Esophagus squamous epithelium (tissue), 4 donors: ENCODE measurements at regions not wholly inside any gene's neighbourhood (a gene's known extent, or its start where the extent isn't known, plus 50 kb on each side); places are given as distances from the start of the nearest gene placed in this dataset.

ENCODE experiments used
- POLR2A ChIP-seq, 4 donors: fragments of 450-650 bp; IDR thresholded peaks; one replicate each; pipeline ENCODE4 v1.6.1; 2017; ENCODE audit warnings: antibody characterized with exemption in 4 of 4, mild to moderate bottlenecking in 4 of 4, moderate library complexity in 3 of 4
- TF ChIP-seq, protein P1 (sequence below), 6 experiments: fragments of 450-650 bp in 4 of 6; fragments of 200-600 bp in 2 of 6; sonication (generic) in 2 of 6; IDR thresholded peaks; one replicate each; pipeline ENCODE4 v1.5.1; 2016 to 2019; ENCODE audit warnings: antibody characterized with exemption in 6 of 6, mild to moderate bottlenecking in 4 of 6, moderate library complexity in 4 of 6

DNA sequence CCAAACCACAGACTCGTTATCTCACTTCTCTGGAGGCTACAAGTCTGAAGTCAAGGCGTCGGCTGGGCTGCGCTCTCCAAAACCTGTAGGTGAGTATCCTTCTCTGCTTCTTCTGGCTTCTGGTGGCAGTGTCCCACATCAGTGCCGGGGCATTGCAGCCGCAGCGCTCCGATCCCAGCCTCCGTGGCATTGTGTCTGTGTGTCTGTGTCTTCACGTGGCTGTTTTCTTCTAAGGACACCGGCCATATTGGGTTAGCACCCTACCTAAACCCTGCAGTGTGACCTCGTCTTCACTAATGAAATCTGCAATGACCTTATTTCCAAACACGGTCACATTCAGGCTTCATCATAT lies 584.9 kb upstream of the COBL start:
- TF ChIP-seq, protein P1, sequence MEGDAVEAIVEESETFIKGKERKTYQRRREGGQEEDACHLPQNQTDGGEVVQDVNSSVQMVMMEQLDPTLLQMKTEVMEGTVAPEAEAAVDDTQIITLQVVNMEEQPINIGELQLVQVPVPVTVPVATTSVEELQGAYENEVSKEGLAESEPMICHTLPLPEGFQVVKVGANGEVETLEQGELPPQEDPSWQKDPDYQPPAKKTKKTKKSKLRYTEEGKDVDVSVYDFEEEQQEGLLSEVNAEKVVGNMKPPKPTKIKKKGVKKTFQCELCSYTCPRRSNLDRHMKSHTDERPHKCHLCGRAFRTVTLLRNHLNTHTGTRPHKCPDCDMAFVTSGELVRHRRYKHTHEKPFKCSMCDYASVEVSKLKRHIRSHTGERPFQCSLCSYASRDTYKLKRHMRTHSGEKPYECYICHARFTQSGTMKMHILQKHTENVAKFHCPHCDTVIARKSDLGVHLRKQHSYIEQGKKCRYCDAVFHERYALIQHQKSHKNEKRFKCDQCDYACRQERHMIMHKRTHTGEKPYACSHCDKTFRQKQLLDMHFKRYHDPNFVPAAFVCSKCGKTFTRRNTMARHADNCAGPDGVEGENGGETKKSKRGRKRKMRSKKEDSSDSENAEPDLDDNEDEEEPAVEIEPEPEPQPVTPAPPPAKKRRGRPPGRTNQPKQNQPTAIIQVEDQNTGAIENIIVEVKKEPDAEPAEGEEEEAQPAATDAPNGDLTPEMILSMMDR (IDR thresholded peaks at IDR 0.05): no peak
- TF ChIP-seq POLR2A (IDR thresholded peaks at IDR 0.05): no peak
